DND-41 (cell line): ENCODE measurements at regions not wholly inside any gene's neighbourhood (a gene's known extent, or its start where the extent isn't known, plus 50 kb on each side); places are given as distances from the start of the nearest gene placed in this dataset.

Experiments
- ATAC-seq: fragments of 200-7000 bp; cut with Tn5 transposase; 3 replicates; pipeline ENCODE4 v1.9.1; 2021; ENCODE audit warnings: low read depth; ENCODE audit not compliant: insufficient read depth
- DNase-seq: peaks from one replicate; pipeline ENCODE4 v3.0.0-alpha.2; 2020
- H2AFZ ChIP-seq: 2 replicates; pipeline ENCODE4 v1.6.0; 2012; ENCODE audit warnings: low read depth, low read length
- H3K27ac ChIP-seq: 2 replicates; pipeline ENCODE4 v1.5.1; 2012; ENCODE audit warnings: low read length, inconsistent platforms
- H3K27me3 ChIP-seq: fragments of 200-600 bp; sonication (generic); 2 replicates; pipeline ENCODE4 v1.6.0; 2012; ENCODE audit warnings: low read length, mild to moderate bottlenecking, inconsistent platforms; ENCODE audit not compliant: insufficient read depth, poor library complexity
- H3K36me3 ChIP-seq: 2 replicates; pipeline ENCODE4 v1.5.1; 2012; ENCODE audit warnings: low read length, inconsistent platforms; ENCODE audit not compliant: insufficient read depth
- H3K4me1 ChIP-seq: 2 replicates; pipeline ENCODE4 v1.5.1; 2012; ENCODE audit warnings: mild to moderate bottlenecking, low read length; ENCODE audit not compliant: insufficient read depth
- H3K4me2 ChIP-seq: 2 replicates; pipeline ENCODE4 v1.6.0; 2012; ENCODE audit warnings: mild to moderate bottlenecking, moderate library complexity, low read length, inconsistent platforms; ENCODE audit not compliant: insufficient read depth
- H3K4me3 ChIP-seq, 2 experiments: fragments of 200-600 bp in 1 of 2; shearing (Covaris generic) in 1 of 2; 2 replicates each; pipeline ENCODE4 v1.5.1; 2012 to 2016; ENCODE audit warnings: inconsistent platforms in 2 of 2, low read length in 2 of 2, mild to moderate bottlenecking in 2 of 2, low read depth in 1 of 2, moderate library complexity in 1 of 2
- H3K79me2 ChIP-seq: 2 replicates; pipeline ENCODE4 v1.6.0; 2012; ENCODE audit warnings: low read length, inconsistent platforms; ENCODE audit not compliant: insufficient read depth
- H3K9ac ChIP-seq: 2 replicates; pipeline ENCODE4 v1.6.0; 2012; ENCODE audit warnings: low read depth, mild to moderate bottlenecking, inconsistent platforms, low read length, moderate library complexity
- H3K9me3 ChIP-seq: 2 replicates; pipeline ENCODE4 v1.5.1; 2012; ENCODE audit warnings: low read length, moderate library complexity, mild to moderate bottlenecking, inconsistent platforms; ENCODE audit not compliant: insufficient read depth, severe bottlenecking
- H4K20me1 ChIP-seq: 2 replicates; pipeline ENCODE4 v1.6.0; 2012; ENCODE audit warnings: low read length; ENCODE audit not compliant: insufficient read depth
- EZH2 ChIP-seq: IDR thresholded peaks from 3 replicates; pipeline ENCODE4 v1.6.1; 2012; ENCODE audit warnings: borderline replicate concordance, low read depth, mild to moderate bottlenecking, moderate library complexity, low read length, inconsistent platforms; ENCODE audit not compliant: severe bottlenecking
- TF ChIP-seq, protein P1 (sequence below): IDR thresholded peaks from 2 replicates; pipeline ENCODE4 v1.5.1; 2012; ENCODE audit warnings: borderline replicate concordance, low read length, moderate library complexity, mild to moderate bottlenecking; ENCODE audit not compliant: poor library complexity, severe bottlenecking; ENCODE audit errors: extremely low read depth

DNA sequence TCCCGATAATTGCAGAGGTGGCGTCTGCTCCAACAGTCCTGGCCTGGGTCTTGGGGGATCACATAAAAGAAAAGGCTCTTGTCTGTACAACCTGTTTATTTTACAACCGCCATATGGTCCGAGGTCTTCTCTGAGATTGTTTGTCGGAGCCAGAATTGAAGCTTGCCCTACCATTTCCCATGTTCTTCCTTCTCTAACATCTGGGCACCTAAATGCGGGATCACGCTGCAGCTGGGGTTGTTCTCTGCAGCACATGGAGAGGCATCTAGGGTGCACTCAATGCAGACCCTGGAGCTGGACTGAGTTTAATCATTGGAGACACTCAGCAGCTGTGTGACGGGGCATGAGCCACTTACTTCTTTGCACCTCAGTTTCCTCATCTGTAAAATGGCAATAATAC, 107.7 kb downstream of the ACKR3 start:
- H3K4me2 ChIP-seq = no peak overlapping the region
- no peak for DNase-seq
- H3K4me1 ChIP-seq = no peaks in the 10 kb centered on the region
- H3K9me3 ChIP-seq = no peaks in the 10 kb centered on the region
- TF ChIP-seq, protein P1, sequence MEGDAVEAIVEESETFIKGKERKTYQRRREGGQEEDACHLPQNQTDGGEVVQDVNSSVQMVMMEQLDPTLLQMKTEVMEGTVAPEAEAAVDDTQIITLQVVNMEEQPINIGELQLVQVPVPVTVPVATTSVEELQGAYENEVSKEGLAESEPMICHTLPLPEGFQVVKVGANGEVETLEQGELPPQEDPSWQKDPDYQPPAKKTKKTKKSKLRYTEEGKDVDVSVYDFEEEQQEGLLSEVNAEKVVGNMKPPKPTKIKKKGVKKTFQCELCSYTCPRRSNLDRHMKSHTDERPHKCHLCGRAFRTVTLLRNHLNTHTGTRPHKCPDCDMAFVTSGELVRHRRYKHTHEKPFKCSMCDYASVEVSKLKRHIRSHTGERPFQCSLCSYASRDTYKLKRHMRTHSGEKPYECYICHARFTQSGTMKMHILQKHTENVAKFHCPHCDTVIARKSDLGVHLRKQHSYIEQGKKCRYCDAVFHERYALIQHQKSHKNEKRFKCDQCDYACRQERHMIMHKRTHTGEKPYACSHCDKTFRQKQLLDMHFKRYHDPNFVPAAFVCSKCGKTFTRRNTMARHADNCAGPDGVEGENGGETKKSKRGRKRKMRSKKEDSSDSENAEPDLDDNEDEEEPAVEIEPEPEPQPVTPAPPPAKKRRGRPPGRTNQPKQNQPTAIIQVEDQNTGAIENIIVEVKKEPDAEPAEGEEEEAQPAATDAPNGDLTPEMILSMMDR = no peak
- no peak for TF ChIP-seq EZH2
- no peak for ATAC-seq
- no peak overlapping the region for H2AFZ ChIP-seq
- H3K27me3 ChIP-seq = no peaks in the 10 kb centered on the region
- H4K20me1 ChIP-seq = no peaks in the 10 kb centered on the region
- H3K79me2 ChIP-seq = no peaks in the 10 kb centered on the region
- no peak overlapping the region for H3K4me3 ChIP-seq
- no peak overlapping the region for H3K9ac ChIP-seq
- H3K36me3 ChIP-seq = no peaks in the 10 kb centered on the region
- H3K27ac ChIP-seq = no peak overlapping the region

DNA sequence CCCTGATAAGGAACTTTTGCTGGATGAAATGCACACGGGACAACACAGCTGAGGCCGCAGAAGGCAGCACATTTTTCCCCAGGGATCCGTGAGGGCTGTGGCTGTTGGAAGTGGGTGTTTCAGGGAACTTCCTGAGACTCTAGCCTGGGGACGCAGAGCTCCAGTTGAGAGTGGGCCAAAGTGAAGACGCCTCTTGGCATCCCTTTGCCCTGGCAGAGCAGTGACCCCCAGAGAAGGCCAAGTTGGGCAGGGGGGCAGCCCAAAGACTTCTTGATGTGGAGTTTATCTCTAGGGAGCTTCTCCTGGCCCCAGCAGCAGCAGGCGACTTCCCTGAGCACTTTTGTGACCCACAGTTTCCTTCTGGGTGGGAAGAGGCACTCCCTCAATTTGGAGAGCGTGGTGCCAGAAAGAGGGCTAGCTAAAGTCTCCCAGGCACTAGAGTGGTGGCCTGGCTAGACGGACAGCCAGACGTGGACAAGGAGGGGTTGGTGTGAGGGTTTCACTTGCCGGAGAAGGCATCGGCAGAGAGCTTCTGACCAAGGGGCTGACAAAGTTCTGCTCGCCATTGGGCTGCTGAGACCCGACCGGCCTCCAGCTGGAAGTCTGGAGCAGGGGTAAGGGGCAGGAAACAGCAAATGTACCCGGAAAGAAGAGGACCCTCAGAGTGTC, 108.8 kb downstream of the ACKR3 start:
- H3K27me3 ChIP-seq = no peaks in the 10 kb centered on the region

DNA sequence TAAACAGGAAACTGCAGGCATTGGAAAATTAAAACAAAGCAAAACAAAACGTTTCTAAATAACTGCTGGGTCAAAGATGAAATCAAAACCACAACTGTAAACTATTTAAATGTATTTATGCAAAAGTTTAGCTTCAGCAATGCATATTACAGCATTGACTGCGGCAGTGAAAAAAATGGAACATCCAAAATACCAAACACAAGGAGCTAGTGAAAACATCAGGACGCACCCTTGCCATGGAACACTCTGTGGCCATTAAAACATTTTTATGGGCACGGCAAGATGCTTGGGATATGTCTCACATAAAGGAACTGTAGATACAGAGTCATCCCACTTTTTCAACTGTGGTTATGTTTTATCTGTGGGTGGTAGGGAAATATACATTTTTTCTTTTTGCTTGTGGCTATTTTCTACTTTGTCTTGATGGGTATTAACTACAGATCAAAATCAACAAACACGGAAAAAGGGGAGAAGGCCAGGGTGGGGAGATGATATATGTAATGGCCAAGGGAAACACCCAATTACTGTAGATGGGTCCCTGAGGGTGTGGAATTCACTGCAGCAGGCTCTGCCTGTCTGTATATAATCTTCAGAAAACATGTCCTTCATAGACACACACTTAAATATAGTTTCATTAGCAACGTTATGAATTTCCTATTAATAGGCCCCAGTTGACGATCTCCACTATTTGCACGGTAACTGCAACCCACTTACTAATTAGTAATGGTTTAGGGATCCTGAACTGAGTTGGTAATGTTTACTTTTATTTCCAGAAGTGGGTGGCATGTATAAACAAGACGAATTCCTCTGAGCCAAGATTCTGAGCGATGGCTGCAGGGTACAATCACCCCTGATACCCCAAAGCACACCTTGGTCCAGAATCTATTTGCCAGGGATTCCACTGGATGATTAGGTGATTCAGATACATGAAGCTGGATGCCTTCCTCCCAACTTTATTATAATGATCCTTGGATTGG, 110.5 kb downstream of the ACKR3 start:
- Histone ChIP-seq H3K9ac (no peak overlapping the region), H3K27ac (no peak overlapping the region), H4K20me1 (no peaks in the 10 kb centered on the region), H3K27me3 (no peaks in the 10 kb centered on the region), H3K4me1 (no peaks in the 10 kb centered on the region), H2AFZ (no peak overlapping the region), H3K4me2 (no peak overlapping the region), H3K36me3 (no peaks in the 10 kb centered on the region), H3K79me2 (no peaks in the 10 kb centered on the region), H3K9me3 (no peaks in the 10 kb centered on the region), H3K4me3 (no peak overlapping the region)
- ATAC-seq (no peak), DNase-seq (no peak)
- TF ChIP-seq, protein P1 = no peak
- TF ChIP-seq EZH2 = no peak

More for the DNA sequence above, 108.8 kb downstream of the ACKR3 start:
- Histone ChIP-seq H3K4me1 (no peaks in the 10 kb centered on the region), H3K9me3 (no peaks in the 10 kb centered on the region), H3K9ac (no peak overlapping the region), H3K4me3 (no peak overlapping the region), H2AFZ (no peak overlapping the region), H4K20me1 (no peaks in the 10 kb centered on the region), H3K79me2 (no peaks in the 10 kb centered on the region), H3K4me2 (no peak overlapping the region), H3K27ac (no peak overlapping the region), H3K36me3 (no peaks in the 10 kb centered on the region)
- DNase-seq = no peak
- no peak for TF ChIP-seq EZH2
- TF ChIP-seq, protein P1 = no peak
- no peak for ATAC-seq
